CD4-positive, alpha-beta memory T cell (primary cell): ENCODE measurements at regions not wholly inside any gene's neighbourhood (a gene's known extent, or its start where the extent isn't known, plus 50 kb on each side); places are given as distances from the start of the nearest gene placed in this dataset.

Experiments used
- CTCF ChIA-PET: fragments of 350-600 bp; sonication (Branson Sonifier 250); formaldehyde crosslinking; loops from one replicate; lab custom pipeline; 2021; ENCODE audit warnings: inconsistent platforms; ENCODE audit not compliant: partially characterized antibody; lab: Charles Lee
- POLR2A ChIA-PET: fragments of 350-600 bp; sonication (Branson Sonifier 250); formaldehyde crosslinking; loops from one replicate; lab custom pipeline; 2021; ENCODE audit not compliant: partially characterized antibody; lab: Charles Lee
- DNase-seq, 5 donors: peaks; one replicate each; pipeline versions ENCODE4 v3.0.0 to v3.0.0-alpha.2; 2020 to 2022; ENCODE audit warnings: mixed read lengths in 1 of 5
- H3K27ac ChIP-seq: one replicate; pipeline ENCODE4 v1.7.0; 2013; ENCODE audit warnings: low read depth, low read length
- H3K27me3 ChIP-seq: 2 replicates; pipeline ENCODE4 v1.7.0; 2013; ENCODE audit warnings: mild to moderate bottlenecking, low read length, moderate library complexity; ENCODE audit not compliant: insufficient read depth
- H3K36me3 ChIP-seq: 2 replicates; pipeline ENCODE4 v1.7.0; 2013; ENCODE audit warnings: mild to moderate bottlenecking, low read length, moderate library complexity; ENCODE audit not compliant: insufficient read depth
- H3K4me1 ChIP-seq: 2 replicates; pipeline ENCODE4 v1.7.0; 2013; ENCODE audit warnings: mild to moderate bottlenecking, low read length, moderate library complexity; ENCODE audit not compliant: insufficient read depth
- H3K4me3 ChIP-seq, 2 donors: one replicate each; pipeline ENCODE4 v1.7.0; 2013; ENCODE audit warnings: low read length in 2 of 2, mild to moderate bottlenecking in 1 of 2
- H3K9me3 ChIP-seq, 2 donors: one replicate each; pipeline ENCODE4 v1.7.0; 2013; ENCODE audit warnings: low read length in 2 of 2, control low read depth in 1 of 2; ENCODE audit not compliant: control insufficient read depth in 1 of 2
- H3K27ac Mint-ChIP-seq, 7 donors: one replicate each; pipeline ENCODE4 v1.8.0; 2020 to 2021; ENCODE audit warnings: mixed read lengths in 7 of 7, mild to moderate bottlenecking in 6 of 7, inconsistent platforms in 3 of 7, moderate library complexity in 3 of 7
- H3K27me3 Mint-ChIP-seq, 2 donors: one replicate each; pipeline ENCODE4 v1.8.0; 2020 to 2021; ENCODE audit warnings: mixed read lengths in 2 of 2
- H3K36me3 Mint-ChIP-seq, 2 donors: one replicate each; pipeline ENCODE4 v1.8.0; 2020 to 2021; ENCODE audit warnings: mixed read lengths in 2 of 2, inconsistent platforms in 1 of 2, mild to moderate bottlenecking in 1 of 2
- H3K4me1 Mint-ChIP-seq, 4 donors: one replicate each; pipeline ENCODE4 v1.8.0; 2020 to 2021; ENCODE audit warnings: mixed read lengths in 4 of 4, mild to moderate bottlenecking in 1 of 4
- H3K4me3 Mint-ChIP-seq, 8 donors: one replicate each; pipeline ENCODE4 v1.8.0; 2020 to 2021; ENCODE audit warnings: mixed read lengths in 8 of 8, mild to moderate bottlenecking in 7 of 8, moderate library complexity in 6 of 8, inconsistent platforms in 3 of 8
- H3K9me3 Mint-ChIP-seq, 8 donors: one replicate each; pipeline ENCODE4 v1.8.0; 2020 to 2021; ENCODE audit warnings: mixed read lengths in 8 of 8, mild to moderate bottlenecking in 5 of 8, inconsistent platforms in 3 of 8, moderate library complexity in 1 of 8
- intact Hi-C: fragments of 100-400 bp; cut with micrococcal nuclease; formaldehyde crosslinking; loops from one replicate; pipeline ENCODE4 v1.15.1; 2023

DNA sequence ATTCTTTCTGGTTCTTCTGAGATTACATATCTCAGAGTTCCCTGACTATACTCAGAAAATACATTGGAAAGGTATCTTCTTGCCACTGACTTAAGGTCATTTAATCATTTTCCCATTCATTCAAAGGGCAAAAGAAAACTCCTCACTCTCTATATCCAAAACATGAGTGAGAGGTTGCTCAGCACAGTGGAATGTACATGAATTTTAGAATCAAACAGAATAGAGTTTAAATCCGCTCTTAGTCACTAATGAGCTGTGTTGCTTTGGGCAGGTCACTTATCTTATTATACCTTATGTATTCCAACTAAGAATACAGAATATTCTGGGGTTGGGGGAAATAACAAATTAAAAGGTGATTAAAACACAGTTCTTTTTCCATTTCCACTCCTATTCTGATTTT, 452.6 kb upstream of the KLF12 start:
- CTCF ChIA-PET, result no interaction called here
- no peak overlapping the region for H3K27ac Mint-ChIP-seq
- Histone ChIP-seq H3K4me1 (no peaks in the 10 kb centered on the region), H3K36me3 (no peaks in the 10 kb centered on the region), H3K27me3 (no peaks in the 10 kb centered on the region), H3K4me3 (no peak overlapping the region), H3K9me3 (no peaks in the 10 kb centered on the region), H3K27ac (no peak overlapping the region)
- H3K27me3 Mint-ChIP-seq, result peaks cover 5 to 16% of the 10 kb centered on the region in 2 donors
- H3K36me3 Mint-ChIP-seq, result peaks cover 0 to 4% of the 10 kb centered on the region in 2 donors
- no peaks in the 10 kb centered on the region for H3K4me1 Mint-ChIP-seq
- H3K9me3 Mint-ChIP-seq, result peaks cover 0 to 4% (median 0%) of the 10 kb centered on the region in 8 donors
- no peak for DNase-seq
- no peak overlapping the region for H3K4me3 Mint-ChIP-seq
- intact Hi-C loops, result no loop called here
- POLR2A ChIA-PET, result no interaction called here

DNA sequence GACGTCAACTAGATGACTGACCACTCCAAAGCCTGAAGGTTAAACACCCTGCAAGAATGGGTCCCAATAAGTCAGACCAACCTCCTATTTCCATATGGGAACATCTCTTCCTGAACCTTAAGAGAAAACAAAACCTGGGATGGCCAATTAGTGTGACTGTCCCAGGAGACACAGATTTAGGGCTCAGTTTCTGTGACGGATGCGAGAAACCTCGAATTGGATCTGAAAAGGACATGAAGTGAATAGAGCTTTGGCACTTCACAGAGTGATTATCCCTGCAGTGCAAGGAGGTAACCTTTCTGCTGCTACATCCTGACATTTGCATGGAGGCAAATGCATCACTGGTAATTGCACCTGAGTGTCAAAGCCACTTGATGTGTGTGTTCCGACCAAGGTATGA, 442.2 kb upstream of the KLF12 start:
- Mint-ChIP-seq H3K4me3 (peak overlapping the region; percentile 15 to 82 (median 72)), H3K27me3 (peaks cover 19 to 27% of the 10 kb centered on the region in 2 donors), H3K9me3 (no peaks in the 10 kb centered on the region), H3K36me3 (no peaks in the 10 kb centered on the region), H3K4me1 (peaks cover 8 to 14% (median 11%) of the 10 kb centered on the region in 4 donors), H3K27ac (no peak overlapping the region)
- no peak overlapping the region for H3K27ac ChIP-seq
- H3K4me1 ChIP-seq, result peaks cover 14% of the 10 kb centered on the region
- intact Hi-C loops, result no loop called here
- ChIA-PET CTCF (no interaction called here), POLR2A (no interaction called here)
- no peak overlapping the region for H3K4me3 ChIP-seq
- no peak for DNase-seq
- no peaks in the 10 kb centered on the region for H3K9me3 ChIP-seq
- peaks cover 12% of the 10 kb centered on the region for H3K27me3 ChIP-seq
- no peaks in the 10 kb centered on the region for H3K36me3 ChIP-seq

DNA sequence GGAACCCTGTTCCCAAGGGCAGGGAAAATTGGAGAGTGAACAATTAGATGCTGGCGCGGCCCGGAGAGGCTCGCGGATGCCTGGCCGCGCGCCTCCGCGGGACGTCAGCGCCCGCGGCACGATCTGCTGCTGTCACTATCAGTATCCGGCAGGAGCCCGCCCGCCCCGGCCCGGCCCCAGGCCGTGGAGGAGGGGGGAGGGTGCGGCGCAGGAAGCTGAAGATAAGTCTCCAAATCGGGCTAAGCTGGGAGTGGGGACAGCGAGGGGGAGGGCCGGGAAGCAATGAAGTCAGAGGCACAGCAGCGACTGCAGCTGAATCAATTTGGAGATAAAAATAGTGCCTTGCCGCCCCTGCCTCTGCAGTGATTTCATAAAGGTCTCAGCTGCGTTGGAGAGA, 441.5 kb upstream of the KLF12 start:
- Mint-ChIP-seq H3K9me3 (no peaks in the 10 kb centered on the region), H3K36me3 (no peaks in the 10 kb centered on the region), H3K27ac (no peak overlapping the region), H3K4me3 (peak overlapping the region; percentile 67 to 82 (median 75)), H3K27me3 (peaks cover 19 to 27% of the 10 kb centered on the region in 2 donors), H3K4me1 (peaks cover 8 to 14% (median 11%) of the 10 kb centered on the region in 4 donors)
- ChIA-PET POLR2A (no interaction called here), CTCF (no interaction called here)
- no peaks in the 10 kb centered on the region for H3K36me3 ChIP-seq
- no peak overlapping the region for H3K27ac ChIP-seq
- peaks cover 14% of the 10 kb centered on the region for H3K4me1 ChIP-seq
- intact Hi-C loops, result no loop called here
- H3K9me3 ChIP-seq, result no peaks in the 10 kb centered on the region
- DNase-seq, result peak; percentile 38 to 54 (median 49)
- peaks cover 12% of the 10 kb centered on the region for H3K27me3 ChIP-seq
- H3K4me3 ChIP-seq, result peak overlapping the region in 1 of 2 donors; percentile 20

DNA sequence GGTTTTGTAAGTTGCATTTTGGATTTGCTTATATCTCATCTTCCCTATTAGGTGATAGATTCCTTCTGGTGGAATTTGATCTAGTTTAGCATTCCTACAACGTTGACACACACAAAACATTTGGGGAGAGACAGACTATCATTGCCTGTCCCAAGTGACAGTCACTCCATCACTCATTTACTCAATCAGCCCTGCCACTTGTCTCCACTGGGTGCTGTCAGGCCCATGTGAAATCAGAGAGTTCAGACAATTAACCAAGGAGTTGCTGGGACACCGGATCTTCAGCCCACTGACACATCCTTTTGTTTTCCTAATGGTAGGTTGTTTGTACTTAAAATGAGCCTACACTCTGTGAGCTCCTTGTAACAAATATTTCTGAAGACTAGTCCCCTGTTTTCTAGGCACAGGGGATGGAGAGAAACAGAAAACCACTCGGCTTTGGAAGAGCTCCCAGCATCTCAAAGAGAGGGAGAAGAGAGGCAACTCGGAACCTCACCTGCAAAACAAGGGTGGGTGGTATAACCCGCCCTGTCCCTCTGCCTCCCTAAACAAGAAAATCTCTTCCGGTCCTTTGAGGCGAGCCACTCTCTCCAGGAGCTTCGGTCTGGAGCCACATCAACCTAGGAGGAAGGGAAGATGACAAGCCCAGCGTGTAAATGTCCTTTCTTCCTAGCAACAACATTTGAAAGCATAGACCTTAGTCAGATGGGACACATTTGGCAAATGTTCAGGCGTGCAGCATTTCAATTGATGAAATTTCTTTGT, 440.9 kb upstream of the KLF12 start:
- Histone ChIP-seq H3K36me3 (no peaks in the 10 kb centered on the region), H3K4me1 (peaks cover 14% of the 10 kb centered on the region), H3K27ac (no peak overlapping the region), H3K27me3 (peaks cover 12% of the 10 kb centered on the region), H3K4me3 (peak overlapping the region in 1 of 2 donors; percentile 20), H3K9me3 (no peaks in the 10 kb centered on the region)
- POLR2A ChIA-PET, result no interaction called here
- Mint-ChIP-seq H3K9me3 (no peaks in the 10 kb centered on the region), H3K4me3 (peak overlapping the region; percentile 67 to 82 (median 75)), H3K27ac (no peak overlapping the region), H3K36me3 (no peaks in the 10 kb centered on the region), H3K27me3 (peaks cover 20 to 28% of the 10 kb centered on the region in 2 donors), H3K4me1 (peaks cover 8 to 14% (median 11%) of the 10 kb centered on the region in 4 donors)
- intact Hi-C loops, result no loop called here
- DNase-seq, result peak in 1 of 5 donors; percentile 3
- CTCF ChIA-PET, result interaction anchor here (1.3 kb wide), 1 partner anchor 247 kb away, joined by 3 read pairs; no protein-coding TSS in a partner anchor

DNA sequence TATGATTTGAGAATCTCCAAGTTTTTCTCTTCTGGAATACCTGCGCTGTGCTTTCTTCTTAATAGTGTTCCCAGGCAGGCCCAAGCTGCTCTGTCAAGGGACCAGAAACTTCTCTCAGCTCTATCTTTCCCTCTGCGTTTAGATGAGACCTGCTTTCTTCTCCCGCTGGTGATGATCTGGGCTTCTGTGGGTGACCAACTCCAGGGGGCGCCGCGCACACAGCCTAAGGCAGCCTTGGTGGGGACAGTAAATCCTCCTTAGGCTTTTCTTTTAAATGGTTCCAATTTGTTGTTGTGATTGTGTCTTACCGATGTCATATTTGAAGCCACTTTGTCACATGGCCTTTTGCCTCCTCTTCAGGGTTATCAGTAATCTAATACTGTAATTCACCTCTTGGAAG, 439.4 kb upstream of the KLF12 start:
- CTCF ChIA-PET, result interaction anchor here (1.3 kb wide), 1 partner anchor 246 kb away, joined by 3 read pairs; no protein-coding TSS in a partner anchor

DNA sequence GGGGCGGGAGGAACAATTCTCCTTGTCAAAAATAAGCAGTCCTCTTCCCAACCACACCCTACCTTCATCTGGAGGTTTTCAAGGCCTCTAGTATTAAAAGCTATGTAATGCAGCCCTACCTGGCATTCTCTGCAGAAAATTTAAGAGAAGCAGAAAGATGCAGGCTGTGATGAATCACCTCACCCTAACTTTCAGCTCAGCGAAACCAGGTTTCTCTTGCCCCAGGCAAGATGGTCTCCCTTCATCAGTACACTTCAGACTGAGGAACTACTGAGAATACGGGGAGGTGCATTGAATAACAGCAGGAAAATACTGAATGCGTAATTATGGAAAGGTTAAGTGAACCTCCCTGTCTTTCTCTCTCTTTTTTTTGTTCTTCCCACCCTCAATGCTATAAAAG, 437.6 kb upstream of the KLF12 start:
- DNase-seq, result no peak
- Histone ChIP-seq H3K4me3 (no peak overlapping the region), H3K27ac (no peak overlapping the region), H3K36me3 (no peaks in the 10 kb centered on the region), H3K4me1 (peaks cover 14% of the 10 kb centered on the region), H3K27me3 (peaks cover 12% of the 10 kb centered on the region), H3K9me3 (no peaks in the 10 kb centered on the region)
- peaks cover 8 to 14% (median 11%) of the 10 kb centered on the region in 4 donors for H3K4me1 Mint-ChIP-seq
- no peak overlapping the region for H3K4me3 Mint-ChIP-seq
- intact Hi-C loops, result no loop called here
- CTCF ChIA-PET, result no interaction called here
- H3K36me3 Mint-ChIP-seq, result no peaks in the 10 kb centered on the region
- H3K9me3 Mint-ChIP-seq, result no peaks in the 10 kb centered on the region
- peaks cover 20 to 30% of the 10 kb centered on the region in 2 donors for H3K27me3 Mint-ChIP-seq
- no peak overlapping the region for H3K27ac Mint-ChIP-seq
- POLR2A ChIA-PET, result no interaction called here

More for the DNA sequence above, 439.4 kb upstream of the KLF12 start:
- H3K36me3 Mint-ChIP-seq, result no peaks in the 10 kb centered on the region
- peaks cover 12% of the 10 kb centered on the region for H3K27me3 ChIP-seq
- intact Hi-C loops, result no loop called here
- H3K4me3 ChIP-seq, result no peak overlapping the region
- H3K27ac ChIP-seq, result no peak overlapping the region
- POLR2A ChIA-PET, result no interaction called here
- no peaks in the 10 kb centered on the region for H3K9me3 Mint-ChIP-seq
- H3K27ac Mint-ChIP-seq, result no peak overlapping the region
- H3K4me1 ChIP-seq, result peaks cover 14% of the 10 kb centered on the region
- peaks cover 20 to 28% of the 10 kb centered on the region in 2 donors for H3K27me3 Mint-ChIP-seq
- no peaks in the 10 kb centered on the region for H3K36me3 ChIP-seq
- peaks cover 8 to 14% (median 11%) of the 10 kb centered on the region in 4 donors for H3K4me1 Mint-ChIP-seq
- no peaks in the 10 kb centered on the region for H3K9me3 ChIP-seq
- no peak for DNase-seq
- no peak overlapping the region for H3K4me3 Mint-ChIP-seq

DNA sequence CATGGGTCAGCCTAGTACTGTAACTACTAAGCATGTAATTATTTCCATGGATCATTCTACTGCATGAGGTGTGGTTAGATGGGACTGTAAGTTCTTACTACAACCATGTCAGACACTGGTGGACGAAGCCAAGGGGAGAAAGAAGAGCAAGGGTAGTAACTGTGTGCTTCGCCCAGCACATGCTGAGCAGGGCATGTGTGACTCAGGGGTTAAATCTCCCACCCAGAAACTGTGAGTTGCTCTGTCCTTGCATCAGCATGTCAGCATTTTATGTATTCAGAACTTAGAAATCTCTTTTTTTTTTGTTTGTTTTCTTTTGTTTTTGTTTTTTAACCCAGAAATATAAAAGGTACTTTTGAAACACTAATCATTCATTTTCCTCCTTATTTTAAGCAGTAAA, 436.6 kb upstream of the KLF12 start:
- peaks cover 19 to 25% of the 10 kb centered on the region in 2 donors for H3K27me3 Mint-ChIP-seq
- Histone ChIP-seq H3K27me3 (peaks cover 12% of the 10 kb centered on the region), H3K9me3 (no peaks in the 10 kb centered on the region), H3K36me3 (no peaks in the 10 kb centered on the region), H3K27ac (no peak overlapping the region), H3K4me3 (no peak overlapping the region), H3K4me1 (peaks cover 9% of the 10 kb centered on the region)
- POLR2A ChIA-PET, result no interaction called here
- no peak overlapping the region for H3K4me3 Mint-ChIP-seq
- H3K27ac Mint-ChIP-seq, result no peak overlapping the region
- no peaks in the 10 kb centered on the region for H3K36me3 Mint-ChIP-seq
- intact Hi-C loops, result no loop called here
- peaks cover 7 to 11% (median 8%) of the 10 kb centered on the region in 4 donors for H3K4me1 Mint-ChIP-seq
- no peak for DNase-seq
- CTCF ChIA-PET, result no interaction called here
- H3K9me3 Mint-ChIP-seq, result no peaks in the 10 kb centered on the region
